ENCODE measurements at regions not wholly inside any gene's neighbourhood (a gene's known extent, or its start where the extent isn't known, plus 50 kb on each side); places are given as distances from the start of the nearest gene placed in this dataset.

- Histone ChIP-seq H3K9me3 (no peaks in the 10 kb centered on the region), H3K27me3 (no peaks in the 10 kb centered on the region), H3K27ac (no peak overlapping the region), H3K4me3 (no peak overlapping the region), H3K36me3 (ENCODE audit: low read depth, missing control alignments) (no peaks in the 10 kb centered on the region), H3K4me1 (no peaks in the 10 kb centered on the region)
- WGBS, 2 donors: 54 to 64% methylated on average over 3 of the region's 3 CpGs
- TF ChIP-seq, protein P1, sequence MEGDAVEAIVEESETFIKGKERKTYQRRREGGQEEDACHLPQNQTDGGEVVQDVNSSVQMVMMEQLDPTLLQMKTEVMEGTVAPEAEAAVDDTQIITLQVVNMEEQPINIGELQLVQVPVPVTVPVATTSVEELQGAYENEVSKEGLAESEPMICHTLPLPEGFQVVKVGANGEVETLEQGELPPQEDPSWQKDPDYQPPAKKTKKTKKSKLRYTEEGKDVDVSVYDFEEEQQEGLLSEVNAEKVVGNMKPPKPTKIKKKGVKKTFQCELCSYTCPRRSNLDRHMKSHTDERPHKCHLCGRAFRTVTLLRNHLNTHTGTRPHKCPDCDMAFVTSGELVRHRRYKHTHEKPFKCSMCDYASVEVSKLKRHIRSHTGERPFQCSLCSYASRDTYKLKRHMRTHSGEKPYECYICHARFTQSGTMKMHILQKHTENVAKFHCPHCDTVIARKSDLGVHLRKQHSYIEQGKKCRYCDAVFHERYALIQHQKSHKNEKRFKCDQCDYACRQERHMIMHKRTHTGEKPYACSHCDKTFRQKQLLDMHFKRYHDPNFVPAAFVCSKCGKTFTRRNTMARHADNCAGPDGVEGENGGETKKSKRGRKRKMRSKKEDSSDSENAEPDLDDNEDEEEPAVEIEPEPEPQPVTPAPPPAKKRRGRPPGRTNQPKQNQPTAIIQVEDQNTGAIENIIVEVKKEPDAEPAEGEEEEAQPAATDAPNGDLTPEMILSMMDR (IDR thresholded peaks at IDR 0.05): no peak
- TF ChIP-seq POLR2A (IDR thresholded peaks at IDR 0.05): no peak
- intact Hi-C loops (cut with DNase I; ENCODE audit: low total_unique reads): no loop called here
- DNase-seq: no peak
Measured at GRCh38 chr7:16951483-16952080, 69.8 kb upstream of the AGR3 start.

DNA sequence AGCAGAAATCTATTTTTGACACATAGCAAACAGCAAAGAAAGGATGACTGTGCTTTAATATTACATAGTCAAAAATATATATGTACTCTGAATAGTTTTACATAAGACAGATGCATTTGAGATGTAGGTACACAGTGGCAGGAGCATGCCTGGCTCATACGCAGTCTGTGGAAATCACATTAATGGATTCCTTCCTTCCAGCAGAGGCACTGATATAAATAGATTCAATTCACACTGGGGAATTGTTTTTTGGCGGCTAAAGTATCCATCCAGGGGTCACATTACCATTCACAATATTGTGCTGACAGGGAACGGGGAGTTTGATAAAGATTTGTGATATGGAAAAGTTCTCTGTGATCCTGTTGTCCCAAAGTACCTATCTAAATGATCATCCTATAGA is 72.5 kb upstream of the AGR3 start:
- 55 to 59% methylated on average over 3 of the region's 3 CpGs for WGBS, 2 donors
- DNase-seq: no peak
- H3K9me3 ChIP-seq: no peaks in the 10 kb centered on the region
- H3K36me3 ChIP-seq (ENCODE audit: low read depth, missing control alignments): no peaks in the 10 kb centered on the region
- no peaks in the 10 kb centered on the region for H3K4me1 ChIP-seq
- intact Hi-C loops (cut with DNase I; ENCODE audit: low total_unique reads): no loop called here
- H3K27me3 ChIP-seq: no peaks in the 10 kb centered on the region
- H3K27ac ChIP-seq: no peak overlapping the region
- no peak overlapping the region for H3K4me3 ChIP-seq
- TF ChIP-seq, protein P1 (IDR thresholded peaks at IDR 0.05): no peak
- no peak for TF ChIP-seq POLR2A (IDR thresholded peaks at IDR 0.05)

DNA sequence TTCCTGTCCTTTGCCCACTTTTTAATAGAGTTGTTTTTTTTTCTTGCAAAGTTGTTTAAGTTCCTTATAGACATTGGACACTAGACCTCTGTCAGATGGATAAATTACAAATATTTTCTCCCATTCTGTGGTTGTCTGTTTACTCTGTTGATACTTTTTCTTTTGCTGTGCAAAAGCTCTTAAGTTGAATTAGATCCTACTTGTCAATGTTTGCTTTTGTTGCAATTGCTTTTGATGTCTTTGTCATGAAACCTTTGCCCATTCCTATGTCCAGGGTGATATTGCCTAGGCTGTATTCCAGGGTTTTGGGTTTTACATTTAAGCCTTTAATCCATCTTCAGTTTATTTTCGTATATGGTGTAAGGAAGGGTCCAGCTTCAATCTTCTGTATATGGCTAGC is 76.9 kb upstream of the AGR3 start:
- Histone ChIP-seq H3K9me3 (no peaks in the 10 kb centered on the region), H3K4me1 (no peaks in the 10 kb centered on the region), H3K27ac (no peak overlapping the region), H3K27me3 (no peaks in the 10 kb centered on the region), H3K36me3 (ENCODE audit: low read depth, missing control alignments) (no peaks in the 10 kb centered on the region), H3K4me3 (no peak overlapping the region)
- WGBS, 2 donors: 94 to 95% methylated on average over 1 of the region's 1 CpG
- intact Hi-C loops (cut with DNase I; ENCODE audit: low total_unique reads): no loop called here
- no peak for DNase-seq
- TF ChIP-seq POLR2A (IDR thresholded peaks at IDR 0.05): no peak
- TF ChIP-seq, protein P1 (IDR thresholded peaks at IDR 0.05): no peak

GRCh38 chr7:16960337-16960965 is 78.7 kb upstream of the AGR3 start:
- no peak overlapping the region for H3K27ac ChIP-seq
- no peak for TF ChIP-seq POLR2A (IDR thresholded peaks at IDR 0.05)
- TF ChIP-seq, protein P1 (IDR thresholded peaks at IDR 0.05): no peak
- no peaks in the 10 kb centered on the region for H3K4me1 ChIP-seq
- intact Hi-C loops (cut with DNase I; ENCODE audit: low total_unique reads): no loop called here
- no peak for DNase-seq
- H3K9me3 ChIP-seq: no peaks in the 10 kb centered on the region
- H3K27me3 ChIP-seq: no peaks in the 10 kb centered on the region
- WGBS, 2 donors: 84 to 91% methylated on average over 1 of the region's 1 CpG
- no peak overlapping the region for H3K4me3 ChIP-seq
- no peaks in the 10 kb centered on the region for H3K36me3 ChIP-seq (ENCODE audit: low read depth, missing control alignments)

GRCh38 chr7:16961641-16962040 is 79.9 kb upstream of the AGR3 start:
- intact Hi-C loops (cut with DNase I; ENCODE audit: low total_unique reads): no loop called here
- TF ChIP-seq, protein P1 (IDR thresholded peaks at IDR 0.05): no peak
- no peak for TF ChIP-seq POLR2A (IDR thresholded peaks at IDR 0.05)
- DNase-seq: no peak
- no peaks in the 10 kb centered on the region for H3K36me3 ChIP-seq (ENCODE audit: low read depth, missing control alignments)
- H3K9me3 ChIP-seq: no peaks in the 10 kb centered on the region
- H3K27ac ChIP-seq: no peak overlapping the region
- H3K4me3 ChIP-seq: no peak overlapping the region
- 65 to 74% methylated on average over 2 of the region's 2 CpGs for WGBS, 2 donors
- H3K4me1 ChIP-seq: no peaks in the 10 kb centered on the region
- no peaks in the 10 kb centered on the region for H3K27me3 ChIP-seq
